A549 (cell line): ENCODE measurements at regions not wholly inside any gene's neighbourhood (a gene's known extent, or its start where the extent isn't known, plus 50 kb on each side); places are given as distances from the start of the nearest gene placed in this dataset.

Experiments used
- ATAC-seq, 2 experiments: fragments of 200-7000 bp in 1 of 2; fragments of >200 bp in 1 of 2; cut with Nextera tagmentation in 1 of 2; cut with Tn5 transposase in 1 of 2; 3 replicates each; pipeline versions ENCODE4 v1.8.0 to v1.9.1; 2018 to 2020; ENCODE audit warnings: mild to moderate bottlenecking in 1 of 2, moderate library complexity in 1 of 2
- CTCF ChIA-PET: fragments of 300-600 bp; sonication (Branson Sonifier 250); formaldehyde crosslinking; extraction: SDS; loops from one replicate; lab custom pipeline; 2021; ENCODE audit warnings: antibody characterized with exemption, inconsistent platforms; lab: Yijun Ruan, JAX
- POLR2A ChIA-PET: fragments of 350-600 bp; formaldehyde crosslinking; extraction: SDS; loops from one replicate; lab custom pipeline; 2021; ENCODE audit warnings: antibody characterized with exemption, inconsistent platforms; lab: Yijun Ruan, JAX
- DNase-seq, 2 experiments: peaks; one replicate each; pipeline versions ENCODE4 v3.0.0 to v3.0.0-alpha.2; 2011 to 2016; ENCODE audit warnings: low read depth in 1 of 2, low spot score in 1 of 2
- FAIRE-seq: peaks from 2 replicates; lab custom pipeline; 2011; peaks lifted over from hg19 to GRCh38; lab: Jason Lieb, UNC
- H3K27ac ChIP-seq, 2 experiments: fragments of >200 bp; sonication (Bioruptor Twin); formaldehyde crosslinking; 3 replicates each; pipeline ENCODE4 v1.5.1; 2016 to 2017
- H3K4me1 ChIP-seq: fragments of >200 bp; sonication (Bioruptor Twin); formaldehyde crosslinking; 3 replicates; pipeline ENCODE4 v1.6.1; 2016
- H3K4me2 ChIP-seq: fragments of >200 bp; sonication (Bioruptor Twin); formaldehyde crosslinking; 3 replicates; pipeline ENCODE4 v1.6.1; 2016
- H3K4me3 ChIP-seq: fragments of >200 bp; sonication (Bioruptor Twin); formaldehyde crosslinking; 3 replicates; pipeline ENCODE4 v1.5.1; 2016
- H3K9me3 ChIP-seq: fragments of >200 bp; sonication (Bioruptor Twin); formaldehyde crosslinking; 3 replicates; pipeline ENCODE4 v1.6.1; 2016
- BHLHE40 ChIP-seq: IDR thresholded peaks from 2 replicates; pipeline ENCODE4 v1.6.1; 2012; ENCODE audit warnings: low read depth, low read length, inconsistent platforms
- CBX8 ChIP-seq: fragments of 200-600 bp; sonication (generic); IDR thresholded peaks from 2 replicates; pipeline ENCODE4 v1.6.1; 2016
- CEBPB ChIP-seq, 2 experiments: fragments of >200 bp in 1 of 2; sonication (Bioruptor Twin) in 1 of 2; formaldehyde crosslinking in 1 of 2; IDR thresholded peaks; 2 replicates each; pipeline ENCODE4 v1.6.1; 2012 to 2016
- CHD4 ChIP-seq: fragments of 200-600 bp; sonication (generic); IDR thresholded peaks from 2 replicates; pipeline ENCODE4 v1.6.1; 2016; ENCODE audit warnings: antibody characterized with exemption, mild to moderate bottlenecking, borderline replicate concordance
- EHF ChIP-seq: fragments of 250-450 bp; sonication (Bioruptor Pico); IDR thresholded peaks from 2 replicates; pipeline ENCODE4 v1.5.0; 2020; ENCODE audit warnings: mild to moderate bottlenecking
- EP300 ChIP-seq, 2 experiments: fragments of >200 bp; sonication (Bioruptor Twin); formaldehyde crosslinking; IDR thresholded peaks; 2 replicates in 1 of 2; 3 replicates in 1 of 2; pipeline ENCODE4 v1.6.1; 2016 to 2017
- FOSB ChIP-seq: fragments of 250-450 bp; sonication (Bioruptor Pico); IDR thresholded peaks from 2 replicates; pipeline ENCODE4 v1.5.0; 2020; ENCODE audit warnings: mild to moderate bottlenecking, moderate library complexity
- FOSL2 ChIP-seq, 2 experiments: fragments of 450-650 bp in 1 of 2; fragments of >200 bp in 1 of 2; sonication (Bioruptor Twin) in 1 of 2; formaldehyde crosslinking; IDR thresholded peaks; 2 replicates each; pipeline versions ENCODE4 v1.5.0 to v1.6.1; 2016 to 2020; ENCODE audit warnings: mild to moderate bottlenecking in 1 of 2, moderate library complexity in 1 of 2
- GATA3 ChIP-seq: IDR thresholded peaks from 2 replicates; pipeline ENCODE4 v1.6.1; 2012; ENCODE audit warnings: borderline replicate concordance
- HEYL ChIP-seq: fragments of 250-450 bp; sonication (Bioruptor Pico); IDR thresholded peaks from 2 replicates; pipeline ENCODE4 v1.8.0; 2021; ENCODE audit warnings: mild to moderate bottlenecking, moderate library complexity
- HOXA7 ChIP-seq: fragments of 250-450 bp; sonication (Bioruptor Pico); IDR thresholded peaks from 2 replicates; pipeline ENCODE4 v1.5.0; 2020; ENCODE audit warnings: mild to moderate bottlenecking, moderate library complexity
- HOXB5 ChIP-seq: fragments of 250-450 bp; sonication (Bioruptor Pico); IDR thresholded peaks from 2 replicates; pipeline ENCODE4 v1.5.0; 2020; ENCODE audit warnings: mild to moderate bottlenecking, moderate library complexity
- MAZ ChIP-seq: fragments of 150-350 bp; IDR thresholded peaks from 2 replicates; pipeline ENCODE4 v1.6.1; 2014; ENCODE audit warnings: antibody characterized with exemption, low read depth, low read length, borderline replicate concordance
- NR3C1 ChIP-seq: fragments of >200 bp; sonication (Bioruptor Twin); formaldehyde crosslinking; IDR thresholded peaks from 3 replicates; pipeline ENCODE4 v1.6.1; 2017
- PHF8 ChIP-seq: fragments of 200-600 bp; sonication (generic); IDR thresholded peaks from 2 replicates; pipeline ENCODE4 v1.6.1; 2016; ENCODE audit warnings: low read depth, mild to moderate bottlenecking, antibody characterized with exemption, moderate library complexity, borderline replicate concordance
- RARB ChIP-seq: fragments of 250-450 bp; sonication (Bioruptor Pico); IDR thresholded peaks from 2 replicates; pipeline ENCODE4 v1.8.0; 2021; ENCODE audit warnings: mild to moderate bottlenecking, moderate library complexity
- RNF2 ChIP-seq: fragments of 200-600 bp; sonication (generic); IDR thresholded peaks from 2 replicates; pipeline ENCODE4 v1.6.1; 2016; ENCODE audit warnings: low read depth, mild to moderate bottlenecking, antibody characterized with exemption, moderate library complexity, borderline replicate concordance
- SMC3 ChIP-seq: fragments of >200 bp; sonication (Bioruptor Twin); formaldehyde crosslinking; IDR thresholded peaks from 3 replicates; pipeline ENCODE4 v1.6.1; 2018; ENCODE audit warnings: inconsistent platforms
- SREBF2 ChIP-seq: fragments of 450-650 bp; IDR thresholded peaks from 2 replicates; pipeline ENCODE4 v1.6.1; 2014; ENCODE audit warnings: mild to moderate bottlenecking, moderate library complexity
- TFCP2L1 ChIP-seq: fragments of 250-450 bp; sonication (Bioruptor Pico); IDR thresholded peaks from 2 replicates; pipeline ENCODE4 v1.5.0; 2021; ENCODE audit warnings: mild to moderate bottlenecking
- TP53 ChIP-seq: fragments of 250-450 bp; sonication (Bioruptor Pico); IDR thresholded peaks from 2 replicates; pipeline ENCODE4 v1.5.0; 2021; ENCODE audit warnings: mild to moderate bottlenecking, moderate library complexity
- ZFP36 ChIP-seq: fragments of 450-650 bp; IDR thresholded peaks from 2 replicates; pipeline ENCODE4 v1.6.1; 2014; ENCODE audit warnings: borderline replicate concordance; ENCODE audit not compliant: partially characterized antibody
- ZNF302 ChIP-seq: fragments of 250-450 bp; sonication (Bioruptor Pico); IDR thresholded peaks from 2 replicates; pipeline ENCODE4 v1.9.0; 2021; ENCODE audit warnings: inconsistent platforms, mild to moderate bottlenecking, moderate library complexity
- ZSCAN20 ChIP-seq: fragments of 250-450 bp; sonication (Bioruptor Pico); IDR thresholded peaks from 2 replicates; pipeline ENCODE4 v1.8.0; 2022; ENCODE audit warnings: mild to moderate bottlenecking, moderate library complexity
- WGBS: methylation state at CpG from one replicate; pipeline ENCODE4 v1.1.6; 2017; ENCODE audit errors: missing lambda C conversion rate; 5-methylcytosine and 5-hydroxymethylcytosine counted together
- TF ChIP-seq, protein P1 (sequence below): fragments of >200 bp; sonication (Bioruptor Twin); formaldehyde crosslinking; IDR thresholded peaks from 3 replicates; pipeline ENCODE4 v1.5.1; 2016
- TF ChIP-seq, protein P2 (sequence below): fragments of 250-450 bp; sonication (Bioruptor Pico); IDR thresholded peaks from 2 replicates; pipeline ENCODE4 v1.5.0; 2020; ENCODE audit warnings: low read depth, mild to moderate bottlenecking, moderate library complexity
- TF ChIP-seq, protein P3 (sequence below): fragments of 150-350 bp; IDR thresholded peaks from 2 replicates; pipeline ENCODE4 v1.6.1; 2014; ENCODE audit warnings: low read depth, mild to moderate bottlenecking, low read length

DNA sequence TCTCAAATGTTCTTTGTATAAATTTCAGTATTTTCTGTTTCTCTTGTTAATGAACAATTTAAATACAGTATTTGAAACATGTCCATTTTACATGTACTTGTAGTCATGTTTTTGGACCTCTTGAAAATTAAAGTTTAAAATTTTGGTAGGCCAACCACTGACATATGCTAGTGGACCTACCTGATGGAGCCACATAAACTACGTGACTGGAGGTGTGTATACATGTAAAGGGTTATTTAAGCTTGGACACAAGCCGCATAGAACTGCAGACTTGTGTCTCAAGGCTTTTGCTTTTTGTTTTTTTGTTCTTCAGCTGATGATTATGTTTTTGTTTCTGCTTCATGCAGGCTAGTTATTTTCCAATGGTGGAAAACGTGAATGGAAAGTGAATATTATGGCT is 568.5 kb upstream of the MDGA2 start:
- POLR2A ChIA-PET, result no interaction called here
- ATAC-seq, result no peak
- TF ChIP-seq TP53 (CRISPR knock-in tag) (no peak), HOXA7 (CRISPR knock-in tag) (no peak), TFCP2L1 (CRISPR knock-in tag) (no peak), HOXB5 (CRISPR knock-in tag) (no peak), CHD4 (no peak), RARB (no peak), FOSL2 (IDR thresholded peaks at IDR 0.05) (no peak), FOSL2 (CRISPR knock-in tag; IDR thresholded peaks at IDR 0.05) (no peak), RNF2 (no peak), GATA3 (no peak), EHF (no peak), CBX8 (no peak)
- 3% methylated on average over 3 of the region's 3 CpGs for WGBS
- no peak overlapping the region for H3K27ac ChIP-seq
- CTCF ChIA-PET, result no interaction called here
- no peak overlapping the region for H3K4me3 ChIP-seq
- H3K4me1 ChIP-seq, result no peaks in the 10 kb centered on the region
- no peak for FAIRE-seq
- no peak overlapping the region for H3K4me2 ChIP-seq
- no peaks in the 10 kb centered on the region for H3K9me3 ChIP-seq
- DNase-seq, result no peak

DNA sequence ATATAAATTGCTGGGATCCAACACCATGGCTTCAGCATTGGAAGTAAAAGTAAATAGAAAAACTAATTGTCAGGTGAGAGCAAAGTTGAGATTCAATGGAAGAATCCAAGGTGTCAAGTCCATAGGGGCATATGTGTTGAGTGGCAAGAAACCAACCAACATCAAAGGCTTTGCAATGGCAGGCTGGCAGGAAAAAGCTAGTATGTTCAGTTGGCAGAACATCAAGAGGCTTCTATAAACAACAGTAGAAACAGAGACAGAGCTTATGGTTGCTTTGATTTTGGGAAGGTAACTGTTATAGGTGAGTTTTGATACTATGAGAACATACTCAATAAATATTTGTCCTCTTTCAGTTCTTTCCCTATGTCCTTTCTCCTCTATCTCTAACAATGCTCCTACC is 553.7 kb upstream of the MDGA2 start:
- FAIRE-seq (no peak), DNase-seq (no peak), ATAC-seq (no peak)
- Histone ChIP-seq H3K4me1 (no peaks in the 10 kb centered on the region), H3K27ac (no peak overlapping the region), H3K4me3 (no peak overlapping the region), H3K4me2 (no peak overlapping the region), H3K9me3 (no peaks in the 10 kb centered on the region)
- ChIA-PET POLR2A (no interaction called here), CTCF (interaction anchor here (1.1 kb wide), 1 partner anchor 17 kb away, joined by 3 read pairs; no protein-coding TSS in a partner anchor)
- TF ChIP-seq HEYL (CRISPR knock-in tag) (no peak), ZSCAN20 (CRISPR knock-in tag) (no peak), RARB (no peak), CEBPB (IDR thresholded peaks at IDR 0.05) (no peak), ZNF302 (CRISPR knock-in tag) (no peak), EP300 (IDR thresholded peaks at IDR 0.05) (no peak), NR3C1 (no peak), FOSB (CRISPR knock-in tag) (no peak), MAZ (no peak), ZFP36 (no peak), SMC3 (no peak), HOXB5 (CRISPR knock-in tag) (no peak), PHF8 (no peak), SREBF2 (no peak), BHLHE40 (no peak), EHF (no peak), TFCP2L1 (CRISPR knock-in tag) (no peak)
- TF ChIP-seq, protein P1, sequence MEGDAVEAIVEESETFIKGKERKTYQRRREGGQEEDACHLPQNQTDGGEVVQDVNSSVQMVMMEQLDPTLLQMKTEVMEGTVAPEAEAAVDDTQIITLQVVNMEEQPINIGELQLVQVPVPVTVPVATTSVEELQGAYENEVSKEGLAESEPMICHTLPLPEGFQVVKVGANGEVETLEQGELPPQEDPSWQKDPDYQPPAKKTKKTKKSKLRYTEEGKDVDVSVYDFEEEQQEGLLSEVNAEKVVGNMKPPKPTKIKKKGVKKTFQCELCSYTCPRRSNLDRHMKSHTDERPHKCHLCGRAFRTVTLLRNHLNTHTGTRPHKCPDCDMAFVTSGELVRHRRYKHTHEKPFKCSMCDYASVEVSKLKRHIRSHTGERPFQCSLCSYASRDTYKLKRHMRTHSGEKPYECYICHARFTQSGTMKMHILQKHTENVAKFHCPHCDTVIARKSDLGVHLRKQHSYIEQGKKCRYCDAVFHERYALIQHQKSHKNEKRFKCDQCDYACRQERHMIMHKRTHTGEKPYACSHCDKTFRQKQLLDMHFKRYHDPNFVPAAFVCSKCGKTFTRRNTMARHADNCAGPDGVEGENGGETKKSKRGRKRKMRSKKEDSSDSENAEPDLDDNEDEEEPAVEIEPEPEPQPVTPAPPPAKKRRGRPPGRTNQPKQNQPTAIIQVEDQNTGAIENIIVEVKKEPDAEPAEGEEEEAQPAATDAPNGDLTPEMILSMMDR, result no peak
- TF ChIP-seq, protein P2, sequence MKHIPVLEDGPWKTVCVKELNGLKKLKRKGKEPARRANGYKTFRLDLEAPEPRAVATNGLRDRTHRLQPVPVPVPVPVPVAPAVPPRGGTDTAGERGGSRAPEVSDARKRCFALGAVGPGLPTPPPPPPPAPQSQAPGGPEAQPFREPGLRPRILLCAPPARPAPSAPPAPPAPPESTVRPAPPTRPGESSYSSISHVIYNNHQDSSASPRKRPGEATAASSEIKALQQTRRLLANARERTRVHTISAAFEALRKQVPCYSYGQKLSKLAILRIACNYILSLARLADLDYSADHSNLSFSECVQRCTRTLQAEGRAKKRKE (CRISPR knock-in tag), result no peak
- TF ChIP-seq, protein P3, sequence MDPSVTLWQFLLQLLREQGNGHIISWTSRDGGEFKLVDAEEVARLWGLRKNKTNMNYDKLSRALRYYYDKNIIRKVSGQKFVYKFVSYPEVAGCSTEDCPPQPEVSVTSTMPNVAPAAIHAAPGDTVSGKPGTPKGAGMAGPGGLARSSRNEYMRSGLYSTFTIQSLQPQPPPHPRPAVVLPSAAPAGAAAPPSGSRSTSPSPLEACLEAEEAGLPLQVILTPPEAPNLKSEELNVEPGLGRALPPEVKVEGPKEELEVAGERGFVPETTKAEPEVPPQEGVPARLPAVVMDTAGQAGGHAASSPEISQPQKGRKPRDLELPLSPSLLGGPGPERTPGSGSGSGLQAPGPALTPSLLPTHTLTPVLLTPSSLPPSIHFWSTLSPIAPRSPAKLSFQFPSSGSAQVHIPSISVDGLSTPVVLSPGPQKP, result no peak
